Epithelial cell of proximal tubule (primary cell): ENCODE measurements at regions not wholly inside any gene's neighbourhood (a gene's known extent, or its start where the extent isn't known, plus 50 kb on each side); places are given as distances from the start of the nearest gene placed in this dataset.

Experiments used
- DNase-seq: peaks from one replicate; pipeline ENCODE4 v3.0.0-alpha.2; 2011; ENCODE audit warnings: low read depth
- H3K4me3 ChIP-seq: 2 replicates; pipeline ENCODE4 v1.5.1; 2011; ENCODE audit warnings: low read depth, mild to moderate bottlenecking, low read length
- CTCF ChIP-seq: conservative IDR thresholded peaks from 2 replicates; pipeline ENCODE4 v1.5.1; 2012; ENCODE audit warnings: low read depth, mild to moderate bottlenecking, low read length

- DNase-seq, result no peak
- no peak overlapping the region for H3K4me3 ChIP-seq
- TF ChIP-seq CTCF, result no peak
Observed at GRCh38 chr21:15249285-15249993, 184.6 kb upstream of the NRIP1 start.

- DNase-seq, result no peak
- no peak for TF ChIP-seq CTCF
- H3K4me3 ChIP-seq, result no peak overlapping the region
Observed at GRCh38 chr21:15250384-15250783, 185.6 kb upstream of the NRIP1 start.

- TF ChIP-seq CTCF, result no peak
- H3K4me3 ChIP-seq, result no peak overlapping the region
- no peak for DNase-seq
Observed at GRCh38 chr21:15252431-15252830, 187.6 kb upstream of the NRIP1 start.

GRCh38 chr21:15254111-15254510 is 189.3 kb upstream of the NRIP1 start:
- no peak for TF ChIP-seq CTCF

GRCh38 chr21:15255261-15255660 is 190.5 kb upstream of the NRIP1 start:
- no peak for DNase-seq
- no peak for TF ChIP-seq CTCF
- no peak overlapping the region for H3K4me3 ChIP-seq

More at GRCh38 chr21:15254111-15254510, 189.3 kb upstream of the NRIP1 start:
- no peak for DNase-seq
- no peak overlapping the region for H3K4me3 ChIP-seq

GRCh38 chr21:15255763-15256162 is 191.0 kb upstream of the NRIP1 start:
- no peak for TF ChIP-seq CTCF
- DNase-seq, result no peak
- no peak overlapping the region for H3K4me3 ChIP-seq

- no peak for TF ChIP-seq CTCF
- H3K4me3 ChIP-seq, result no peak overlapping the region
- DNase-seq, result no peak
Observed at GRCh38 chr21:15256996-15257395, 192.2 kb upstream of the NRIP1 start.
